GM21529 (cell line): ENCODE measurements at regions not wholly inside any gene's neighbourhood (a gene's known extent, or its start where the extent isn't known, plus 50 kb on each side); places are given as distances from the start of the nearest gene placed in this dataset.

Experiments
- ATAC-seq: cut with Tn5 transposase; IDR thresholded peaks from one replicate; pipeline ENCODE4 v1.9.1; 2021; ENCODE audit not compliant: unreplicated experiment

- ATAC-seq: no peak
These were observed 1486.6 kb upstream of the TMEM132C start for GRCh38 chr12:126780343-126780742.

- ATAC-seq: no peak
These were observed 1485.4 kb upstream of the TMEM132C start for GRCh38 chr12:126781593-126781992.

GRCh38 chr12:126782083-126782482 is 1484.9 kb upstream of the TMEM132C start:
- no peak for ATAC-seq

GRCh38 chr12:126784328-126784921 is 1482.5 kb upstream of the TMEM132C start:
- ATAC-seq: no peak

GRCh38 chr12:126789963-126790362 is 1477.0 kb upstream of the TMEM132C start:
- no peak for ATAC-seq

GRCh38 chr12:126791122-126791521 is 1475.8 kb upstream of the TMEM132C start:
- no peak for ATAC-seq

- ATAC-seq: no peak
These were observed 1474.6 kb upstream of the TMEM132C start for GRCh38 chr12:126792411-126792810.

- ATAC-seq: no peak
These were observed 1469.4 kb upstream of the TMEM132C start for GRCh38 chr12:126797525-126797924.

- no peak for ATAC-seq
These were observed 1468.5 kb upstream of the TMEM132C start for GRCh38 chr12:126798449-126798848.

- no peak for ATAC-seq
These were observed 1459.6 kb upstream of the TMEM132C start for GRCh38 chr12:126807312-126807865.

- ATAC-seq: no peak
These were observed 1455.6 kb upstream of the TMEM132C start for GRCh38 chr12:126811391-126811790.

- ATAC-seq: no peak
These were observed 1447.4 kb upstream of the TMEM132C start for GRCh38 chr12:126819554-126819953.

- ATAC-seq: no peak
These were observed 1435.9 kb upstream of the TMEM132C start for GRCh38 chr12:126830778-126831680.

- no peak for ATAC-seq
These were observed 1429.3 kb upstream of the TMEM132C start for GRCh38 chr12:126837697-126838096.

- ATAC-seq: no peak
These were observed 1422.9 kb upstream of the TMEM132C start for GRCh38 chr12:126843915-126844669.

- no peak for ATAC-seq
These were observed 1419.9 kb upstream of the TMEM132C start for GRCh38 chr12:126847005-126847629.

- ATAC-seq: no peak
These were observed 1411.2 kb upstream of the TMEM132C start for GRCh38 chr12:126855768-126856167.

- ATAC-seq: no peak
These were observed 1410.0 kb upstream of the TMEM132C start for GRCh38 chr12:126856958-126857357.

GRCh38 chr12:126858560-126858959 is 1408.4 kb upstream of the TMEM132C start:
- ATAC-seq: no peak

- ATAC-seq: no peak
These were observed 1406.8 kb upstream of the TMEM132C start for GRCh38 chr12:126860210-126860609.

- ATAC-seq: no peak
These were observed 1404.5 kb upstream of the TMEM132C start for GRCh38 chr12:126862500-126862899.
